COR-L47 (cell line): ENCODE measurements at regions not wholly inside any gene's neighbourhood (a gene's known extent, or its start where the extent isn't known, plus 50 kb on each side); places are given as distances from the start of the nearest gene placed in this dataset.
A peak's percentile ranks its signal among the peaks of the same experiment; 100 is the strongest.
"Not testable (repeated sequence)": the region's sequence is repeated elsewhere in the genome, so short reads cannot be mapped to it uniquely, and the experiment has no call there.

ENCODE experiments used
- DNase-seq: peaks from one replicate; lab custom pipeline; 2025; lab: John Stamatoyannopoulos, UW

GRCh38 chr14:80298491-80299017 lies 87.2 kb upstream of the DIO2 start:
- no peak for DNase-seq

DNA sequence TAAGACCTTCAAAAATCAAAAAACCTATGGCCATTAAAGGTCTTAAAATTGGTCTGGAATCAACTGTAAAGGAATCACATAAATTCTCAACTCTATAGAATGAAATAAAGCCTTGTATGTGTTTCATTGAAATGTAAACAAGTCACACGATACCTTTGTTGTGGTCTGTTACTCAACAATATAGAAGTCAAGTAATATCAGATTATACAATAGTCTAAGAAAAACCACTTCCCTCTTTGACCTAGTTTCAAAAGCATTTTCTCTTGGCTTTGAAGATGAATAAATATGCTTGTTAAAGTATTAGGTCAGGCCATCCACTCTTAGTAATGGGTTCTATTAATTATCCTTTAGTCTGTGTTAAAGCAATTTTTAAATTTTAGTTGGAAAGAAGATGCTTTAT lies 79.8 kb upstream of the DIO2 start:
- DNase-seq = no peak

DNA sequence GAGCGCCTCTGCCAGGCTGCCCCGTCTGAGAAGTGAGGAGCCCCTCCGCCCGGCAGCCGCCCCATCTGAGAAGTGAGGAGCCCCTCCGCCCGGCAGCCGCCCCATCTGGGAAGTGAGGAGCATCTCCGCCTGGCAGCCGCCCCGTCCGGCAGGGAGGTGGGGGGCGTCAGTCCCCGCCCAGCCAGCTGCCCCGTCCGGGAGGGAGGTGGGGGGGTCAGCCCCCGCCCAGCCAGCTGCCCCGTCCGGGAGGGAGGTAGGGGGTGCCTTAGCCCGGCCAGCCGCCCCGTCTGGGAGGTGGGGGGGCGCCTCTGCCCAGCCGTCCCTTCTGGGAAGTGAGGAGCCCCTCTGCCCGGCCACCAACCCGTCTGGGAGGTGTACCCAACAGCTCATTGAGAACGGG lies 75.4 kb upstream of the DIO2 start:
- not testable (repeated sequence) for DNase-seq

DNA sequence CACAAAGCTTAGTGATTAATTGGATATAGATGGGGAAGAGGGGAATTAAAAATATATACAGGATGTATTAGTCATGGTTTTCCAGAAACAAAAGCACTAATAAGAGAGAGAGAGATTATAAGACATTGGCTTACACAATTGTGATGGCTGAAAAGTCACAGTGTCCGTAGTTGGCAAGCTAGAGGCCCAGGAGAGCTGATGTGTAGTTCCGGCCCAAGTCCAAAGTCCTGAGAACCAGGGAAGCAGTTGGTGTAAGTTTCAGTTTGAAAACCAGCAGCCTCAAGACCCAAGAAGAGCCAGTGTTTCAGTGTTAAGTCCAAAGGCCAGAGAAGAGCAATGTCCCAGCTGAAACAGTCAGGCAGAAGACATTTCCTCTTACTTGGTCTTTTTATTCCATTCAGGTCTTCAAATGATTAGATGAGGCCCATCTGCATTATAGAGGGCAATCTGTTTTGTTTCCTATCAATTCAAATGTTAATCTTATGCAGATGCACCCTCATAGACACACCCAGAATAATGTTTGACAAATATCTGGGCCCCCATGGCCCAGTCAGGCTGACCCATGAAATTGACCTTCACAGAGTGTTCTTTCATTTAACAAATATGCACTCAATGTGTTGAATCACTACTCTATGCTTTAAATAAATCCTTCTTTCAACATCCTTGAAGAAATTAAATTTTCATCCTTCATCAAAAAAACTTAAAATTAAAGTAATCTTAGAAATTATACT lies 67.2 kb upstream of the DIO2 start:
- no peak for DNase-seq

GRCh38 chr14:80275208-80275850 lies 64.0 kb upstream of the DIO2 start:
- DNase-seq = no peak

DNA sequence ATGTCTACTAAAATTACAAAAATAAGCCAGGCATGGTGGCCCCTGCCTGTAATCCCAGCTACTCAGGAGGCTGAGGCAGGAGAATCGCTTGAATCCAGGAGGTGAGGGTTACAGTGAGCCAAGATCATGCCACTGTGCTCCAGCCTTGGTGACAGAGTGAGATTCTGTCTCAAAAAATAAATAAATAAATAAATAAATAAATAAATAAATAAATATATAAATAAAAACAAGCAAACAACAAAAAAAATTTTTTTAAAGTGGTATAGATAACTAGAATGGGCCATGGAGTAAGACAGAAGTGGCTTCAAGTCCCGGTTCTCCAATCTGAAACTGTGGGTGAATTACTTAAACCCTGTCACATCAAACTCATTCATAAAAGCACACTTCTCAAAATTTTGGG lies 63.0 kb upstream of the DIO2 start:
- DNase-seq = not testable (repeated sequence)

- DNase-seq = no peak
These were observed 60.1 kb upstream of the DIO2 start for GRCh38 chr14:80271389-80271788.

DNA sequence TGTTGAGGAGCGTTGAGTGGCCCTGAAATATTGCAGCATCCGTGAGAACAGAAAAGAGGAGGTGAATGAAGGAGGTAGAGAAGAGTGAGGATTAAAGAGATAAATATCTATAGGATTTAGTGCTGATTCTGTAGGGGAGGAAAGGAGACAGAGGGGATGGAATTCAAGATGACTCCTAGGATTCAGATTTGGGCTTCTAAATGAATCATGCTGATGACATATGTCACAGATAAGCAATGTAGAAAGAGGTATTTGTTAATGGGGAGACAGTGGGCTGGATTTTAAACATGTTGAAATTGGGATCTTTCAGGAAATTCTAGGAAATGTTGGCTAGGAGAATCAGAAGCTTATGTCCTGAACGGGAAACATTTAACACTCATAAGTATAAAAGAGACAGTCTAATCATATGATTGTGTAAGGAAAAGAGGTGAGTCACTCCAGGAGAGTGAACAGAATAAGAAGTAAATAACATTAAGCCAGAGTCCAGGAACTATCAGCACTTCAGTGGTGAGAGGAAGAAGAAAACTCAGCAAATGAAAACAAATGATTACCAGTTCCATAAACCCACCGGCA lies 58.1 kb upstream of the DIO2 start:
- DNase-seq = no peak

DNA sequence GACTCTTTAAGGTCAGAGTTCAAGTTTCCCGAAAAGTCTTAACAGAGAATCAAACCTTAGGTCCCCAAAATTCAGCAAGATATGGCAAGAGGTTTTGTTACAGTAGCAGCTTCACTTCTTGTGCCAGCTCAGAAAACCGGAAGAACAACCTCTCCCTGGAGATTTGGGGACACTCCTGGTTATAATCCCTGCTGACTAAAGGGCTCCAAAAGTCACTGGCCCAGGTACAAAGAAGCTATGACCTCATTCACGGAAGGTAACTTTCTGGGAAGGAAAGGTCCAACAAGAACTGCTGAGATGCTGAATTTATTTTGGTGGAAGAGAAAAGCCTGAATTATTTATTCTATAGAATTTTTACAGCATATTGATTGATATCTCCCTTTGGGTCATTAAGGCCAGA lies 55.6 kb upstream of the DIO2 start:
- DNase-seq = no peak

GRCh38 chr14:80264702-80265101 lies 53.4 kb upstream of the DIO2 start:
- DNase-seq = peak; percentile 50
